ENCODE measurements at regions not wholly inside any gene's neighbourhood (a gene's known extent, or its start where the extent isn't known, plus 50 kb on each side); places are given as distances from the start of the nearest gene placed in this dataset.
"Not testable (repeated sequence)": the region's sequence is repeated elsewhere in the genome, so short reads cannot be mapped to it uniquely, and the experiment has no call there.

GRCh38 chr20:48220033-48220633 is 434.9 kb upstream of the SULF2 start:
- no peak for DNase-seq
- in situ Hi-C loops (cut with HindIII; ENCODE audit: low pct_ligation_motif_present, low pct_unique_long_range_greater_than_20kb, low sequenced_read_pairs), result no loop called here

- in situ Hi-C loops (cut with HindIII; ENCODE audit: low pct_ligation_motif_present, low pct_unique_long_range_greater_than_20kb, low sequenced_read_pairs), result no loop called here
These were observed 434.0 kb upstream of the SULF2 start for GRCh38 chr20:48219306-48219705.

GRCh38 chr20:48217190-48217589 is 431.9 kb upstream of the SULF2 start:
- in situ Hi-C loops (cut with HindIII; ENCODE audit: low pct_ligation_motif_present, low pct_unique_long_range_greater_than_20kb, low sequenced_read_pairs), result no loop called here
- DNase-seq, result no peak

More at GRCh38 chr20:48219306-48219705, 434.0 kb upstream of the SULF2 start:
- DNase-seq, result no peak

GRCh38 chr20:48215536-48215935 is 430.3 kb upstream of the SULF2 start:
- in situ Hi-C loops (cut with HindIII; ENCODE audit: low pct_ligation_motif_present, low pct_unique_long_range_greater_than_20kb, low sequenced_read_pairs), result no loop called here
- no peak for DNase-seq

GRCh38 chr20:48214601-48215000 is 429.3 kb upstream of the SULF2 start:
- no peak for DNase-seq
- in situ Hi-C loops (cut with HindIII; ENCODE audit: low pct_ligation_motif_present, low pct_unique_long_range_greater_than_20kb, low sequenced_read_pairs), result no loop called here

GRCh38 chr20:48213635-48214034 is 428.4 kb upstream of the SULF2 start:
- DNase-seq; in situ Hi-C loops (cut with HindIII; ENCODE audit: low pct_ligation_motif_present, low pct_unique_long_range_greater_than_20kb, low sequenced_read_pairs): not testable (repeated sequence)

GRCh38 chr20:48212806-48213509 is 427.7 kb upstream of the SULF2 start:
- in situ Hi-C loops (cut with HindIII; ENCODE audit: low pct_ligation_motif_present, low pct_unique_long_range_greater_than_20kb, low sequenced_read_pairs), result no loop called here
- no peak for DNase-seq

- in situ Hi-C loops (cut with HindIII; ENCODE audit: low pct_ligation_motif_present, low pct_unique_long_range_greater_than_20kb, low sequenced_read_pairs), result no loop called here
- no peak for DNase-seq
These were observed 426.6 kb upstream of the SULF2 start for GRCh38 chr20:48211847-48212246.

- DNase-seq, result no peak
- in situ Hi-C loops (cut with HindIII; ENCODE audit: low pct_ligation_motif_present, low pct_unique_long_range_greater_than_20kb, low sequenced_read_pairs), result no loop called here
These were observed 426.0 kb upstream of the SULF2 start for GRCh38 chr20:48211238-48211637.

- in situ Hi-C loops (cut with HindIII; ENCODE audit: low pct_ligation_motif_present, low pct_unique_long_range_greater_than_20kb, low sequenced_read_pairs), result no loop called here
- no peak for DNase-seq
These were observed 425.1 kb upstream of the SULF2 start for GRCh38 chr20:48210111-48211027.

GRCh38 chr20:48209102-48209501 is 423.8 kb upstream of the SULF2 start:
- in situ Hi-C loops (cut with HindIII; ENCODE audit: low pct_ligation_motif_present, low pct_unique_long_range_greater_than_20kb, low sequenced_read_pairs), result no loop called here
- no peak for DNase-seq

GRCh38 chr20:48208176-48208575 is 422.9 kb upstream of the SULF2 start:
- DNase-seq, result no peak
- in situ Hi-C loops (cut with HindIII; ENCODE audit: low pct_ligation_motif_present, low pct_unique_long_range_greater_than_20kb, low sequenced_read_pairs), result no loop called here

GRCh38 chr20:48207505-48207904 is 422.2 kb upstream of the SULF2 start:
- in situ Hi-C loops (cut with HindIII; ENCODE audit: low pct_ligation_motif_present, low pct_unique_long_range_greater_than_20kb, low sequenced_read_pairs), result no loop called here
- DNase-seq, result no peak

- in situ Hi-C loops (cut with HindIII; ENCODE audit: low pct_ligation_motif_present, low pct_unique_long_range_greater_than_20kb, low sequenced_read_pairs), result no loop called here
- no peak for DNase-seq
These were observed 420.5 kb upstream of the SULF2 start for GRCh38 chr20:48205786-48206185.

- in situ Hi-C loops (cut with HindIII; ENCODE audit: low pct_ligation_motif_present, low pct_unique_long_range_greater_than_20kb, low sequenced_read_pairs), result no loop called here
- no peak for DNase-seq
These were observed 420.1 kb upstream of the SULF2 start for GRCh38 chr20:48205281-48205782.

- no peak for DNase-seq
- in situ Hi-C loops (cut with HindIII; ENCODE audit: low pct_ligation_motif_present, low pct_unique_long_range_greater_than_20kb, low sequenced_read_pairs), result no loop called here
These were observed 419.2 kb upstream of the SULF2 start for GRCh38 chr20:48204499-48204898.

GRCh38 chr20:48203252-48203651 is 418.0 kb upstream of the SULF2 start:
- in situ Hi-C loops (cut with HindIII; ENCODE audit: low pct_ligation_motif_present, low pct_unique_long_range_greater_than_20kb, low sequenced_read_pairs), result no loop called here
- no peak for DNase-seq

- in situ Hi-C loops (cut with HindIII; ENCODE audit: low pct_ligation_motif_present, low pct_unique_long_range_greater_than_20kb, low sequenced_read_pairs), result no loop called here
- no peak for DNase-seq
These were observed 417.2 kb upstream of the SULF2 start for GRCh38 chr20:48202334-48203113.
